ENCODE measurements at regions not wholly inside any gene's neighbourhood (a gene's known extent, or its start where the extent isn't known, plus 50 kb on each side); places are given as distances from the start of the nearest gene placed in this dataset.

DNA sequence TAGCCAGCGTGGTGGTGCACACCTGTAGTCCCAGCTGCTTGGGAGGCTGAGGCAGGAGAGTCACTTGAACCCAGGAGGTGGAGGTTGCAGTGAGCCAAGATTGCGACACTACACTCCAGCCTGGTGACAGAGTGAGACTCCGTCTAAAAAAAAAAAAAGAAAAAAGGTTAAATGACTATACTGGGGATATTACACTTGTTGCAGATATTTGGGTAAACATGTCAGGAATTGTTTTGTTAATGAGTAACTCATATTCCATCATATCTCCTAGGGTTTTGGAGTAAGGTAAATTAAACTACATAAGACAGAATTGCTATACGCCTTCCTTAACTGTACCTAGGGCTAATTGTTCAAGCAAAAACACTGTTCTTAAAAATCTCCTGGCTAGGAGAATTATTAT lies 291.4 kb upstream of the IGFBP7 start:
- TF ChIP-seq, protein P1, sequence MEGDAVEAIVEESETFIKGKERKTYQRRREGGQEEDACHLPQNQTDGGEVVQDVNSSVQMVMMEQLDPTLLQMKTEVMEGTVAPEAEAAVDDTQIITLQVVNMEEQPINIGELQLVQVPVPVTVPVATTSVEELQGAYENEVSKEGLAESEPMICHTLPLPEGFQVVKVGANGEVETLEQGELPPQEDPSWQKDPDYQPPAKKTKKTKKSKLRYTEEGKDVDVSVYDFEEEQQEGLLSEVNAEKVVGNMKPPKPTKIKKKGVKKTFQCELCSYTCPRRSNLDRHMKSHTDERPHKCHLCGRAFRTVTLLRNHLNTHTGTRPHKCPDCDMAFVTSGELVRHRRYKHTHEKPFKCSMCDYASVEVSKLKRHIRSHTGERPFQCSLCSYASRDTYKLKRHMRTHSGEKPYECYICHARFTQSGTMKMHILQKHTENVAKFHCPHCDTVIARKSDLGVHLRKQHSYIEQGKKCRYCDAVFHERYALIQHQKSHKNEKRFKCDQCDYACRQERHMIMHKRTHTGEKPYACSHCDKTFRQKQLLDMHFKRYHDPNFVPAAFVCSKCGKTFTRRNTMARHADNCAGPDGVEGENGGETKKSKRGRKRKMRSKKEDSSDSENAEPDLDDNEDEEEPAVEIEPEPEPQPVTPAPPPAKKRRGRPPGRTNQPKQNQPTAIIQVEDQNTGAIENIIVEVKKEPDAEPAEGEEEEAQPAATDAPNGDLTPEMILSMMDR (tag by site-specific recombination; IDR thresholded peaks at IDR 0.05) = no peak
- TF ChIP-seq GLI4 (tag by site-specific recombination; IDR thresholded peaks at IDR 0.05) = no peak
